Osteocyte (in vitro differentiated cells): ENCODE measurements at regions not wholly inside any gene's neighbourhood (a gene's known extent, or its start where the extent isn't known, plus 50 kb on each side); places are given as distances from the start of the nearest gene placed in this dataset.

Source experiments
- DNase-seq: peaks from one replicate; pipeline ENCODE4 v3.0.0; 2021; ENCODE audit warnings: mixed read lengths; ENCODE audit not compliant: unreplicated experiment; ENCODE audit errors: extremely low spot score
- H3K27ac Mint-ChIP-seq: one replicate; pipeline ENCODE4 v1.8.0; 2021; ENCODE audit warnings: mild to moderate bottlenecking, mixed read lengths; ENCODE audit not compliant: unreplicated experiment
- H3K27me3 Mint-ChIP-seq: one replicate; pipeline ENCODE4 v1.8.0; 2021; ENCODE audit warnings: mixed read lengths; ENCODE audit not compliant: unreplicated experiment
- H3K36me3 Mint-ChIP-seq: one replicate; pipeline ENCODE4 v1.8.0; 2021; ENCODE audit warnings: mixed read lengths; ENCODE audit not compliant: unreplicated experiment
- H3K4me1 Mint-ChIP-seq: one replicate; pipeline ENCODE4 v1.8.0; 2021; ENCODE audit warnings: mixed read lengths; ENCODE audit not compliant: unreplicated experiment
- H3K4me3 Mint-ChIP-seq: one replicate; pipeline ENCODE4 v1.8.0; 2021; ENCODE audit warnings: mild to moderate bottlenecking, moderate library complexity, mixed read lengths; ENCODE audit not compliant: unreplicated experiment
- H3K9me3 Mint-ChIP-seq: one replicate; pipeline ENCODE4 v1.8.0; 2021; ENCODE audit warnings: mixed read lengths; ENCODE audit not compliant: unreplicated experiment
- CTCF ChIP-seq: fragments of 200-600 bp; sonication (generic); IDR thresholded peaks from 2 replicates; pipeline ENCODE4 v1.5.0; 2021; ENCODE audit warnings: antibody characterized with exemption, mild to moderate bottlenecking, moderate library complexity

GRCh38 chr10:90394311-90394710 lies 463.5 kb downstream of the HTR7 start:
- H3K27me3 Mint-ChIP-seq: no peaks in the 10 kb centered on the region
- no peak for DNase-seq
- no peaks in the 10 kb centered on the region for H3K36me3 Mint-ChIP-seq
- no peak overlapping the region for H3K4me3 Mint-ChIP-seq
- H3K9me3 Mint-ChIP-seq: no peaks in the 10 kb centered on the region
- no peak overlapping the region for H3K27ac Mint-ChIP-seq
- no peaks in the 10 kb centered on the region for H3K4me1 Mint-ChIP-seq
- no peak for TF ChIP-seq CTCF

DNA sequence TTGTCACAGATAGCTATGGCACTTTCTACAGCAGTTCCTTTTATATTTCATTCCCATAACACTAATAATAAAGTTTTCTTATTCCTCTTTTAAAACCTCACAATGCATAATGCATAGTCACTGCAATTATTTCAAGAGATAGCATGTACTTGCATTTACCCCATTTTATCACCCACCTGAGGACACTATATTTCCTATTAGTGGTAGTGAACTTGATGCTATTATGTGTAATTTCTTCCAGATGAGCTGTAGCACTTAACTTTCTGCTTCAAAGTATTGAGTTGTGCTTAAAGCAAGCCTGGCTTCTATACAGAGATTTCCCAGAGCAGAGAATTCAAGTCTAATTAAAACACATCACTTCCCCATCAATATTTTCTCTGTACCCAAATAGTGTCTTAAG lies 461.1 kb downstream of the HTR7 start:
- peaks cover 2% of the 10 kb centered on the region for H3K27me3 Mint-ChIP-seq
- H3K4me3 Mint-ChIP-seq: no peak overlapping the region
- no peak for TF ChIP-seq CTCF
- no peaks in the 10 kb centered on the region for H3K36me3 Mint-ChIP-seq
- H3K9me3 Mint-ChIP-seq: no peaks in the 10 kb centered on the region
- no peak for DNase-seq
- H3K4me1 Mint-ChIP-seq: no peaks in the 10 kb centered on the region
- H3K27ac Mint-ChIP-seq: no peak overlapping the region

DNA sequence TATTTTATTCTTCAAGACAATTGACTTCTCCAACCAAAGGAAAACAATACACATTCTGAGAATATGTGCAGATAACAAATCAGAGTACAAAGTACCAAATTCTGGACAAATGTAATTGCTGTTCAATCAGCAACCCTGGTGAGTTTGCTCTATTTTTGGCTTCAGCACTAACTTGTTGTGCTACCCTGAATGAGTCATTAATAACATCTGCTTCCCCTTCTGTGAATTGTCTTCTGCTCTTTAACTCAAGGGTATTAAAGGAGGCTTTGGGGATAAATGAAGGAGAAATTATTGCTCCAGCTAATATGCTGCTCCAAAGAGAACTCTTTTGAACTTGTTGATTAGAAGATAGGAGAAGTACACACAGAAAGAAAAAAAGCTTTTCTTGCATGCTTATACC lies 459.3 kb downstream of the HTR7 start:
- DNase-seq: no peak

GRCh38 chr10:90399782-90400181 lies 458.1 kb downstream of the HTR7 start:
- H3K4me1 Mint-ChIP-seq: no peaks in the 10 kb centered on the region
- H3K27me3 Mint-ChIP-seq: peaks cover 4% of the 10 kb centered on the region
- H3K4me3 Mint-ChIP-seq: no peak overlapping the region
- no peak for TF ChIP-seq CTCF
- H3K27ac Mint-ChIP-seq: no peak overlapping the region
- no peaks in the 10 kb centered on the region for H3K36me3 Mint-ChIP-seq
- no peaks in the 10 kb centered on the region for H3K9me3 Mint-ChIP-seq
- no peak for DNase-seq

More for the DNA sequence above, 459.3 kb downstream of the HTR7 start:
- Mint-ChIP-seq H3K4me1 (no peaks in the 10 kb centered on the region), H3K36me3 (no peaks in the 10 kb centered on the region), H3K27me3 (peaks cover 2% of the 10 kb centered on the region), H3K27ac (no peak overlapping the region), H3K4me3 (no peak overlapping the region), H3K9me3 (no peaks in the 10 kb centered on the region)
- TF ChIP-seq CTCF: no peak

DNA sequence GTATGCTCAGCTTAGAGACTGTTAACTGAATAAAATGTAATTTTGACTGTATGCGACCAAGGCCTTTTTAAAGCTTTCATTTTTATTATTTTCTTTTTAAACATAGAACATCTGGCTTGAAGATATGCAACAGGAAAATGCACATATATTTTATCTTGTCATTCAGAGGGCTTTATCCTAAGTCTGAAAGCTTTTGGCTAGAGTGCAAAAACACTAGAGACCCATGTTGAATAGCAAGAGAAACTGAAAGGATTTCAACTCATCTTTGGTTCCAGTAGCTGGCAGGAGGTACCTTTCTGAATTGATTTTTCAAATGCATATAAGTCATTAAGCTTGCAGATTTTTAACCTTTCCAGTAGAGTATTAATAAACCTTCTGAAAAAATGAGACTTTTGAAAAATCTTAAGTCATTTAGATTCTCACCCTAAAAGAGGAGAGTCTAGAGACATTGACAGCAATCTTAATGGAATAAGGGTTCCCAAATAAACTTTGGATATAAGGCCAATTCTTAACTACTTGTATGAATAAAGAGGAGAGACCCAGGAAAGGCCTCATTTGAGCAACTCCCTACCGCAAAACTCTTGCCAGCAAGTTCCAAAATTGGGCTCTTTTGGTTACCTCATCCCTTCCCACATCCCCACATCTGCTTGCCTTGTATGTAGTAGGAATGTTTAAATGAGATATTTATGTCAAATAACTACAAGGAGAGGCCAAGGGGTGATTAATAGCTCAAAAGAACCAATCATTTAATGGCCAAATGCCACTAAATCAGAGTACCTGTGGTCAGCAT lies 454.4 kb downstream of the HTR7 start:
- H3K36me3 Mint-ChIP-seq: no peaks in the 10 kb centered on the region
- peaks cover 3% of the 10 kb centered on the region for H3K4me1 Mint-ChIP-seq
- TF ChIP-seq CTCF: no peak
- H3K27ac Mint-ChIP-seq: no peak overlapping the region
- DNase-seq: no peak
- peaks cover 4% of the 10 kb centered on the region for H3K27me3 Mint-ChIP-seq
- no peak overlapping the region for H3K4me3 Mint-ChIP-seq
- no peaks in the 10 kb centered on the region for H3K9me3 Mint-ChIP-seq
